PC-3 (cell line): ENCODE measurements at regions not wholly inside any gene's neighbourhood (a gene's known extent, or its start where the extent isn't known, plus 50 kb on each side); places are given as distances from the start of the nearest gene placed in this dataset.

Source experiments
- EZH2phosphoT487 ChIP-seq: fragments of 300-600 bp; sonication (generic); IDR thresholded peaks from 2 replicates; pipeline ENCODE4 v1.6.1; 2018; ENCODE audit warnings: mild to moderate bottlenecking, antibody characterized with exemption, low read length, borderline replicate concordance
- TF ChIP-seq, protein P1 (sequence below): fragments of 300-600 bp; sonication (generic); conservative IDR thresholded peaks from 2 replicates; pipeline ENCODE4 v1.5.1; 2017; ENCODE audit warnings: antibody characterized with exemption, low read depth, mild to moderate bottlenecking, low read length

DNA sequence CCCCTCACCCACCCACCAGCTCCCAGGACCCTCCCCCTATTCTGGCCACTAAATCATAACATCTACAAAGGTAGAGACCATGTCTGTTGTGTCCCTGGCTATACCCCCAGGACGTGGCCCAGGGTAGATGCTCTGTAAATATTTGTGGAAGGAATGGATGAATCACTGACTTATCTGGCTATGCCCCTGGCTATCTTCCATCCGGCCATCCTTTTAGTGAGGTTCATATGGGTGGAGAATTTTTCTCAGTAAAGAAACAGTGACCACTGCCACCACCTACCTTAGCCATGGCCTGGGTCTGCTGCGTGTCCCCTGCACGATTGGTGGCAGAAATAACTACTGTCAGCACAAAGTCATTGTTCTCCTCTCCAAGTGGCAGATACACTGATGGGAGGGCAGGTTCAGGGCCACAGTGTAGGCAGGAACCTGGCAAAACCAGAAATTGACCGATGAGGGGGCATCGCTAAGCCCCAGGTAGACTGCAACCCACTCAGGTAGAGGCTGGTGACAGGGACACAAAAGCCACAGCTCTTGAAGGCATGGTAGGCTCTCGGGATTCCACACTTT lies 63.1 kb upstream of the BCO1 start:
- no peak for TF ChIP-seq EZH2phosphoT487
- TF ChIP-seq, protein P1, sequence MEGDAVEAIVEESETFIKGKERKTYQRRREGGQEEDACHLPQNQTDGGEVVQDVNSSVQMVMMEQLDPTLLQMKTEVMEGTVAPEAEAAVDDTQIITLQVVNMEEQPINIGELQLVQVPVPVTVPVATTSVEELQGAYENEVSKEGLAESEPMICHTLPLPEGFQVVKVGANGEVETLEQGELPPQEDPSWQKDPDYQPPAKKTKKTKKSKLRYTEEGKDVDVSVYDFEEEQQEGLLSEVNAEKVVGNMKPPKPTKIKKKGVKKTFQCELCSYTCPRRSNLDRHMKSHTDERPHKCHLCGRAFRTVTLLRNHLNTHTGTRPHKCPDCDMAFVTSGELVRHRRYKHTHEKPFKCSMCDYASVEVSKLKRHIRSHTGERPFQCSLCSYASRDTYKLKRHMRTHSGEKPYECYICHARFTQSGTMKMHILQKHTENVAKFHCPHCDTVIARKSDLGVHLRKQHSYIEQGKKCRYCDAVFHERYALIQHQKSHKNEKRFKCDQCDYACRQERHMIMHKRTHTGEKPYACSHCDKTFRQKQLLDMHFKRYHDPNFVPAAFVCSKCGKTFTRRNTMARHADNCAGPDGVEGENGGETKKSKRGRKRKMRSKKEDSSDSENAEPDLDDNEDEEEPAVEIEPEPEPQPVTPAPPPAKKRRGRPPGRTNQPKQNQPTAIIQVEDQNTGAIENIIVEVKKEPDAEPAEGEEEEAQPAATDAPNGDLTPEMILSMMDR: no peak
